AG20443 (cell line): ENCODE measurements at regions not wholly inside any gene's neighbourhood (a gene's known extent, or its start where the extent isn't known, plus 50 kb on each side); places are given as distances from the start of the nearest gene placed in this dataset.
"Not testable (repeated sequence)": the region's sequence is repeated elsewhere in the genome, so short reads cannot be mapped to it uniquely, and the experiment has no call there.

Experiments
- DNase-seq: peaks from one replicate; pipeline ENCODE4 v3.0.0; 2012; ENCODE audit warnings: low spot score, mixed read lengths

GRCh38 chr19:23984911-23985310 is 70.2 kb downstream of the ZNF726 start:
- DNase-seq, result not testable (repeated sequence)

GRCh38 chr19:23986623-23987022 is 71.9 kb downstream of the ZNF726 start:
- no peak for DNase-seq

- no peak for DNase-seq
These were observed 76.5 kb downstream of the ZNF726 start for GRCh38 chr19:23991170-23991569.

- no peak for DNase-seq
These were observed 77.7 kb downstream of the ZNF726 start for GRCh38 chr19:23992348-23992747.

- DNase-seq, result no peak
These were observed 78.8 kb downstream of the ZNF726 start for GRCh38 chr19:23993440-23993839.

GRCh38 chr19:23996549-23996948 is 81.9 kb downstream of the ZNF726 start:
- DNase-seq, result no peak

GRCh38 chr19:23998568-23998967 is 83.9 kb downstream of the ZNF726 start:
- DNase-seq, result no peak

GRCh38 chr19:23999821-24000610 is 85.3 kb downstream of the ZNF726 start:
- no peak for DNase-seq

GRCh38 chr19:24000656-24001055 is 86.0 kb downstream of the ZNF726 start:
- DNase-seq, result no peak

GRCh38 chr19:24002256-24002945 is 84.6 kb upstream of the ZNF254 start:
- DNase-seq, result no peak

- no peak for DNase-seq
These were observed 83.5 kb upstream of the ZNF254 start for GRCh38 chr19:24003537-24003936.

GRCh38 chr19:24004166-24004565 is 82.8 kb upstream of the ZNF254 start:
- DNase-seq, result no peak

GRCh38 chr19:24029941-24030636 is 56.9 kb upstream of the ZNF254 start:
- DNase-seq, result no peak

GRCh38 chr19:24032651-24033050 is 54.3 kb upstream of the ZNF254 start:
- DNase-seq, result no peak

- peak; percentile 97 for DNase-seq
These were observed 53.6 kb upstream of the ZNF254 start for GRCh38 chr19:24033301-24033962.

- peak; percentile 65 for DNase-seq
These were observed 53.0 kb upstream of the ZNF254 start for GRCh38 chr19:24033963-24034342.

- not testable (repeated sequence) for DNase-seq
These were observed 51.6 kb upstream of the ZNF254 start for GRCh38 chr19:24035261-24035880.
